ENCODE measurements at regions not wholly inside any gene's neighbourhood (a gene's known extent, or its start where the extent isn't known, plus 50 kb on each side); places are given as distances from the start of the nearest gene placed in this dataset.

DNA sequence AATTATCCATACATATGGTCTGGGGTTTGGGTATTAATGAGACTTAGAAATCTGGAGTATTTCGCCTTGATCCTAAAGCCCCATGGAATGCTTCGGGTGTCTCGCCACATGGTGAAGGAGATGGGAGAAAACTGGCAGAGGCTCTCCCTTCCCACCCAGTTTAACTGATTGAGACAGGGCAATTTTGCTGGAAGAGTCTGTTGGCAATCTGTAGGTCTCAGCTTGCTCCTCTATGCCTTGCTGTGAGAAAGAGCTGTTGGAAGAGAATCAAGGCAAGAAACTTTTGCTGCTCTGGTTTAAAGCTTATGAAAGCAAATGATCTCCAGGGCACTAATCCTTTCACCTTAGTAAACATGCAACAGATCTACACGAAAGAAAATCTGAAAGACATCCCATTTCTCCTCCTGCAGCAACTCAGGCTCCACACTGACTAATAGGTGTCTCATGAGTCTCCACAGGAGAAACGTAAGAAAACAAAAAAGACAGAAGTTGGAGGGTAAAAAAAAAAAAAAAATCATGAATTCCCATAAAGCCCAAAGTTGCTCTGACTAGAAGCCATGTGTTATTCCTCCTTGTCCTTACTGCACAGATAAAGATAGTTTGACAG lies 369.9 kb downstream of the EFNA5 start:
- Histone ChIP-seq H3K4me3 (ENCODE audit: low read length in 2 of 2) (no peak overlapping the region), H3K27me3 (ENCODE audit: control insufficient read depth in 1 of 2, insufficient read depth in 2 of 2, low read length in 1 of 2) (no peaks in the 10 kb centered on the region), H3K4me1 (ENCODE audit: control insufficient read depth in 1 of 2, insufficient read depth in 2 of 2, low read length in 2 of 2) (peaks cover 0 to 5% of the 10 kb centered on the region in 2 donors), H3K9me3 (ENCODE audit: control insufficient read depth, low read length) (no peaks in the 10 kb centered on the region), H3K27ac (ENCODE audit: low read depth in 1 of 2, low read length in 2 of 2) (no peak overlapping the region), H3K36me3 (ENCODE audit: control insufficient read depth in 1 of 2, insufficient read depth in 2 of 2, low read length in 1 of 2) (no peaks in the 10 kb centered on the region)
- intact Hi-C loops (cut with DNase I), result no loop called here
- no peak for DNase-seq
- no peak for ATAC-seq (ENCODE audit: low FRiP score)
- WGBS, 2 donors, result 42 to 43% methylated on average over 5 of the region's 5 CpGs

DNA sequence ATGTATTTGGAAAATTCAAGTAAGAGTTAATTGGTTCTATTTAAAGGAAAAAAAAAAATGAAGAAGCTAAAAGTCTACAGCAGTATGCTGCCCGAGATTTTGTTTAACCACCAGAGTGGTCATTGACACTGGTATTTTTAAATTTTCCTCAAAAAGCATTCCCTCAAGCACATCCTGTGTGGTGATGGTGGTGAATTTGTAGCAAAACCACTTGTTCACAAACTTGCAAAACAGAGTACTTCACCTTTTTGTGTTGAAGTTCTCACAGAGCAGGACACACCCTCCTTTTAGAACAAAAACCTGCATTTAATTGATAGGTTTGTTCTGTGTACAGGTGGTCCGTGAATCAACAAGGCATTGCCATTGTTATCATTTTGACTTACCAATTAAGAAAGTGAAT lies 374.2 kb downstream of the EFNA5 start:
- no peaks in the 10 kb centered on the region for H3K36me3 ChIP-seq (ENCODE audit: control insufficient read depth in 1 of 2, insufficient read depth in 2 of 2, low read length in 1 of 2)
- peaks cover 0 to 4% of the 10 kb centered on the region in 2 donors for H3K4me1 ChIP-seq (ENCODE audit: control insufficient read depth in 1 of 2, insufficient read depth in 2 of 2, low read length in 2 of 2)
- H3K27ac ChIP-seq (ENCODE audit: low read depth in 1 of 2, low read length in 2 of 2), result no peak overlapping the region
- H3K4me3 ChIP-seq (ENCODE audit: low read length in 2 of 2), result no peak overlapping the region
- DNase-seq (no peak), ATAC-seq (ENCODE audit: low FRiP score) (no peak)
- no peaks in the 10 kb centered on the region for H3K27me3 ChIP-seq (ENCODE audit: control insufficient read depth in 1 of 2, insufficient read depth in 2 of 2, low read length in 1 of 2)
- no peaks in the 10 kb centered on the region for H3K9me3 ChIP-seq (ENCODE audit: control insufficient read depth, low read length)
- intact Hi-C loops (cut with DNase I), result no loop called here
- WGBS, 2 donors, result 79 to 89% methylated on average over 2 of the region's 2 CpGs

DNA sequence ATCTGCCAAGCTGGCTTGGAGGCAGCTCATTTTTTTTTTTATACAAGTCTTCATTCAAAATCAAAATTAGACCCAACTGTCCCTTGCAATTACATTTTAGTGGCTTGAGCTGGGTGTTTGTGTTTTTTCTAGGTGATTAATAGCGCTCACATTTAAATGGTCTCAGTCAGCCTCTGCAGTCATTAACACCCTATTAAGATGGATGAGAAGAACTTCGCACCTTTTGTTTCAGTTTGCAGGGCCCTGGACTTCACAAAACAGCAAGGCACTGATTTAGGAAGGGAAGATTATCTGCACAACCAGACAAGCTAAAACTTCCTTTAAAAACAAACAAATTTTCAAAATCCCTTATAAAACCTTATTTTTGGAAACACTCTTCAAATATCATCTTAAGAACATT lies 374.8 kb downstream of the EFNA5 start:
- no peak overlapping the region for H3K27ac ChIP-seq (ENCODE audit: low read depth in 1 of 2, low read length in 2 of 2)
- H3K4me1 ChIP-seq (ENCODE audit: control insufficient read depth in 1 of 2, insufficient read depth in 2 of 2, low read length in 2 of 2), result peaks cover 0 to 3% of the 10 kb centered on the region in 2 donors
- no peak overlapping the region for H3K4me3 ChIP-seq (ENCODE audit: low read length in 2 of 2)
- intact Hi-C loops (cut with DNase I), result no loop called here
- WGBS, 2 donors, result 92 to 94% methylated on average over 2 of the region's 2 CpGs
- no peak for ATAC-seq (ENCODE audit: low FRiP score)
- H3K27me3 ChIP-seq (ENCODE audit: control insufficient read depth in 1 of 2, insufficient read depth in 2 of 2, low read length in 1 of 2), result no peaks in the 10 kb centered on the region
- H3K9me3 ChIP-seq (ENCODE audit: control insufficient read depth, low read length), result no peaks in the 10 kb centered on the region
- H3K36me3 ChIP-seq (ENCODE audit: control insufficient read depth in 1 of 2, insufficient read depth in 2 of 2, low read length in 1 of 2), result no peaks in the 10 kb centered on the region
- DNase-seq, result no peak

DNA sequence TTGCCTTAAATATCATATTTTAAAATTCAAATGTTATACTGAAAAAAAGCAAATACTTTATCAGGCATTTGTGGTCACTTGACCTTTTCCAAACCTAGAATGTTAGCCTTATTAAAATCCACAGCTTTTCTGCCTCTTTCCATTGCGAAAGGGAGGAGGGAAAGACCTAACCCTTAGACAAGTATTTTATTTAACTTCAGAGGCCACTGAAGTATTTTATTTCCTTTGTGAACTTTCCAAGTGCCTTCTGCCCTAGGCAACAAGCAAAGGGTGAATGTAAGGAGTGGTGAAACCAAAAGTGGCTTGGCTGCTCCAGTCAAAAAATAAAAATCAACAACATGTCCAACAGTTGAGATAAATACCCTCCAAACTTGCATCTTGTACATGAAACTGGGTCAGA lies 376.1 kb downstream of the EFNA5 start:
- Histone ChIP-seq H3K27me3 (ENCODE audit: control insufficient read depth in 1 of 2, insufficient read depth in 2 of 2, low read length in 1 of 2) (no peaks in the 10 kb centered on the region), H3K9me3 (ENCODE audit: control insufficient read depth, low read length) (peaks cover 2% of the 10 kb centered on the region), H3K27ac (ENCODE audit: low read depth in 1 of 2, low read length in 2 of 2) (no peak overlapping the region), H3K36me3 (ENCODE audit: control insufficient read depth in 1 of 2, insufficient read depth in 2 of 2, low read length in 1 of 2) (no peaks in the 10 kb centered on the region), H3K4me3 (ENCODE audit: low read length in 2 of 2) (no peak overlapping the region), H3K4me1 (ENCODE audit: control insufficient read depth in 1 of 2, insufficient read depth in 2 of 2, low read length in 2 of 2) (no peaks in the 10 kb centered on the region)
- DNase-seq (no peak), ATAC-seq (ENCODE audit: low FRiP score) (no peak)
- 88 to 100% methylated on average over 1 of the region's 1 CpG for WGBS, 2 donors
- intact Hi-C loops (cut with DNase I), result no loop called here

DNA sequence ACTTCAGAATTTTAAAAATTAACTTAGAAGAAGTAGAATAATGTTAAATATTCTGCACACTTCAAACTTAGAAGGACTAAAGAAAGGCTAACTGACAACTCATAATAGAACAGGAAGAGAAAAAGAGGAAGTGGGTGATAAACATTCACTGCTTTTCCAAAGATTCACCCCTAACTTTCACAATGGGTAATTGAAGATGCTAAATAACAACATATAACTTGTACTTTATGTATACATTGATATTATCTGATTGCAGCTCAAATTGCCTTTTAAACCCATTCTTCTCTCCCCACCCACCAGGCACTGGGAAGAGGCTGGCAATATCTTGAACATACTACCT lies 376.6 kb downstream of the EFNA5 start:
- no peaks in the 10 kb centered on the region for H3K4me1 ChIP-seq (ENCODE audit: control insufficient read depth in 1 of 2, insufficient read depth in 2 of 2, low read length in 2 of 2)
- H3K27ac ChIP-seq (ENCODE audit: low read depth in 1 of 2, low read length in 2 of 2), result no peak overlapping the region
- peaks cover 2% of the 10 kb centered on the region for H3K9me3 ChIP-seq (ENCODE audit: control insufficient read depth, low read length)
- DNase-seq, result no peak
- intact Hi-C loops (cut with DNase I), result no loop called here
- no peaks in the 10 kb centered on the region for H3K27me3 ChIP-seq (ENCODE audit: control insufficient read depth in 1 of 2, insufficient read depth in 2 of 2, low read length in 1 of 2)
- no peak for ATAC-seq (ENCODE audit: low FRiP score)
- H3K36me3 ChIP-seq (ENCODE audit: control insufficient read depth in 1 of 2, insufficient read depth in 2 of 2, low read length in 1 of 2), result no peaks in the 10 kb centered on the region
- no peak overlapping the region for H3K4me3 ChIP-seq (ENCODE audit: low read length in 2 of 2)

DNA sequence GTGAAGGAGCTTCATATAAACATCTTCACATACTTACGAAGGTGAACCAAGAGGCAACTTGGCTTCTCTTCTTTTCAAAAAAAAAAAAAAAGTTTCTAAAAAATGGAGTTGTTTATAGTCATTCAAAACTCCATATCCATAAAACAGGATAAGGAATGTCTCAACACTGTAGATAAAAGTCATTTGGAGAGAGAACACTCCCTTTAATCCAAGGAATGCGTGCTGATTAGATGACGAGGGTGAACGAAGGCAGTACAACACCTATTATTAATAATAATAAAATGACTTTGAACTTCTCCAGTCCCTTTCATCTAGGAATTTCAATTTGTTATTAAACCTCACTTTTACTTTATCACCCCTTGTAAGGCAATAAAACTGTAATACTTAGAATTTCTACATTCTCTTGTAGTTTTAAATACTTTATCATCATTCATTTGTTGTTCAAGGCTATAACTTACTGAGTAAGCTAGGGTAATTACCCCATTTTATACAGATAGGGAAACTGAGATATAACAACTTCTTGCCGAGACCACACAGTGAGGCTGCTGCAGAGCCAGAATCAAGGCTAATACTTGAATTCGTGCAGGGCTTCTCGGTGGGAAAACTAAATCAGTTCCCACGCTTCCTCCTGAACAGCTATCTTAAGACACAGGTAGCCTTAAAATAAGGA lies 377.1 kb downstream of the EFNA5 start:
- DNase-seq (no peak), ATAC-seq (ENCODE audit: low FRiP score) (no peak)
- intact Hi-C loops (cut with DNase I), result no loop called here
- Histone ChIP-seq H3K9me3 (ENCODE audit: control insufficient read depth, low read length) (peaks cover 2% of the 10 kb centered on the region), H3K36me3 (ENCODE audit: control insufficient read depth in 1 of 2, insufficient read depth in 2 of 2, low read length in 1 of 2) (no peaks in the 10 kb centered on the region), H3K27me3 (ENCODE audit: control insufficient read depth in 1 of 2, insufficient read depth in 2 of 2, low read length in 1 of 2) (no peaks in the 10 kb centered on the region), H3K4me1 (ENCODE audit: control insufficient read depth in 1 of 2, insufficient read depth in 2 of 2, low read length in 2 of 2) (no peaks in the 10 kb centered on the region), H3K27ac (ENCODE audit: low read depth in 1 of 2, low read length in 2 of 2) (no peak overlapping the region), H3K4me3 (ENCODE audit: low read length in 2 of 2) (no peak overlapping the region)
- 55 to 63% methylated on average over 8 of the region's 8 CpGs for WGBS, 2 donors

DNA sequence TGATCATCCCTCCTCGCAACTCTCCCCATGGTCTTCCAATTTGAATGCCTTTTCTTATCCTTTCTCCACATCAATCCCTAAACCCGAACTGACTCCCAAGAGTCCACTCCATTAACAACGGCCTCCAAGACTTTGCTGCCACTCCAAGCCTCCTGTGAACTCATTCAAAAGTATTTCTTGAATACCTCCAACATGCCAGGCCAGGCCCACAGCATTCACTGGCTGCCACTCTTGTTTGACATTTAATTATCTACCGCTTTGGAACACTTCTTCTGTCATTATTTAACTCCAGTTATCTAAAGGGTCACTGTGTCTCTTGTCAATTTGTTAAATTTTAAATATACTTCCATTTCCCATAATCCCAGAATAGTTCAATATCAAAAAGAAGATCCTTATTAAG lies 378.9 kb downstream of the EFNA5 start:
- DNase-seq (no peak), ATAC-seq (ENCODE audit: low FRiP score) (no peak)
- no peak overlapping the region for H3K27ac ChIP-seq (ENCODE audit: low read depth in 1 of 2, low read length in 2 of 2)
- intact Hi-C loops (cut with DNase I), result no loop called here
- H3K36me3 ChIP-seq (ENCODE audit: control insufficient read depth in 1 of 2, insufficient read depth in 2 of 2, low read length in 1 of 2), result no peaks in the 10 kb centered on the region
- no peak overlapping the region for H3K4me3 ChIP-seq (ENCODE audit: low read length in 2 of 2)
- H3K9me3 ChIP-seq (ENCODE audit: control insufficient read depth, low read length), result peaks cover 2% of the 10 kb centered on the region
- WGBS, 2 donors, result 93 to 96% methylated on average over 4 of the region's 4 CpGs
- H3K27me3 ChIP-seq (ENCODE audit: control insufficient read depth in 1 of 2, insufficient read depth in 2 of 2, low read length in 1 of 2), result no peaks in the 10 kb centered on the region
- H3K4me1 ChIP-seq (ENCODE audit: control insufficient read depth in 1 of 2, insufficient read depth in 2 of 2, low read length in 2 of 2), result no peaks in the 10 kb centered on the region

DNA sequence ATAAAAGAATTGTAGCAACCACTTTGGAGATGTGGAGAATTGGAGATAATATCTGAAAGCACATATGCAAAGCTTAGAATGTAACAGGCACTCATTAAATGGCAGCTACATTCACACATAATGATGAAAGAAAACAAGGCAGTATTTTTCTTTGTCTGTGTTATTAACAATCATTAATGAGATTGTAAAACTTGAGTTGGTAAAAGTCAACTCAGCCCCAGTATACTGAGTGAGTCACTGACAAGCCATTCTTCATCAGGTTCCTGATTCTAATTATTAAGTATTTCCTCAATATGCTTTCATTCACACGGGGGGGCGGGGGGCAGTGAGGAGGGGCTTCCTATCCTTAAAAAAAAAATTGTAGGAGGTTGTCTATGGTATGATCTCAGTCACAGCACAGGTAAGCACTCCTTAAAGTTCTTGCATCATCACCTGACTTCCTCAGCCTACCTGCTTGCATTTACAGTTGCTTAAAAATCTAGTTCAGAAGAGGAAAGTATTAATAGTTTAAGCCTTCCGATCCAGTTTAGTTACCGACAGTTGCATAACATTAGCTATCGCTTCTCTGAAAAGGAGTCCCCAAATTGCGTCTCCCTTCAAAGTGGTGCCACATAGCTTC lies 379.8 kb downstream of the EFNA5 start:
- Histone ChIP-seq H3K9me3 (ENCODE audit: control insufficient read depth, low read length) (peaks cover 2% of the 10 kb centered on the region), H3K4me3 (ENCODE audit: low read length in 2 of 2) (no peak overlapping the region), H3K27ac (ENCODE audit: low read depth in 1 of 2, low read length in 2 of 2) (no peak overlapping the region), H3K27me3 (ENCODE audit: control insufficient read depth in 1 of 2, insufficient read depth in 2 of 2, low read length in 1 of 2) (no peaks in the 10 kb centered on the region), H3K36me3 (ENCODE audit: control insufficient read depth in 1 of 2, insufficient read depth in 2 of 2, low read length in 1 of 2) (no peaks in the 10 kb centered on the region), H3K4me1 (ENCODE audit: control insufficient read depth in 1 of 2, insufficient read depth in 2 of 2, low read length in 2 of 2) (no peaks in the 10 kb centered on the region)
- ATAC-seq (ENCODE audit: low FRiP score), result no peak
- intact Hi-C loops (cut with DNase I), result no loop called here
- DNase-seq, result no peak
- WGBS, 2 donors, result 87 to 89% methylated on average over 6 of the region's 6 CpGs

DNA sequence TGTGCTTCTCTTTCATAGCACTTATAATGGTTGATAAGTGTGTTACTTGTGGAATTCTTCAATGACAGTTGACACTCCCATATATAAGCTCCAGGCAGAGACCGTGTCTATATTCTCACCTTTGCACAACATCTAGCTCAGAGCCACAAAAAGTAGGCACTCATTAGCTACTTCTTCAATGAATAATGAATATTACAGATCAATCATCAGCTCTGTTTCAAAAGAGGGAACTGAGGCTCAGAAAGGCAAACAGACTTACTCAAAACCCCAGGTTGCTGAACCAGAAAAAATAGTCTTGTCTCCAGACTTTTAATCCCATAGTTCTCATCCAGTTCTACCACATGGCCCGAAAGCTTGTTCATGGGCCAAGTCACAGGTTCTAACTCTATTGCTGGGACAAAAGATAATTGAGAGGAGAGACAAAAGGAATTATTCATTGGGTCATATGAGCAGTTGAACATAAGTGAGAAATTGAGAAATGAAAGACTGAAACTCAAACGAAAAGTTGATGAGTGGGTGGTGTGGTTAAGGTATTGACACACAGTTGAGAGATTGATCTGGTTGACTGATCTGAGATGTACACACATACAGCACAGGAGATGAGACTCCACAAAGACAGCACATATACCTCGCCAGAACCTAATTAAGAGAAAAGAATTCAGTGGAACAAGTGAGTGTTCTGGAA lies 381.6 kb downstream of the EFNA5 start:
- intact Hi-C loops (cut with DNase I), result no loop called here
- WGBS, 2 donors, result 95 to 96% methylated on average over 4 of the region's 4 CpGs
- no peak for ATAC-seq (ENCODE audit: low FRiP score)

More for the DNA sequence above, 381.6 kb downstream of the EFNA5 start:
- DNase-seq, result no peak
- Histone ChIP-seq H3K27ac (ENCODE audit: low read depth in 1 of 2, low read length in 2 of 2) (no peak overlapping the region), H3K4me3 (ENCODE audit: low read length in 2 of 2) (no peak overlapping the region), H3K9me3 (ENCODE audit: control insufficient read depth, low read length) (peaks cover 2% of the 10 kb centered on the region), H3K27me3 (ENCODE audit: control insufficient read depth in 1 of 2, insufficient read depth in 2 of 2, low read length in 1 of 2) (no peaks in the 10 kb centered on the region), H3K4me1 (ENCODE audit: control insufficient read depth in 1 of 2, insufficient read depth in 2 of 2, low read length in 2 of 2) (peaks cover 0 to 2% of the 10 kb centered on the region in 2 donors), H3K36me3 (ENCODE audit: control insufficient read depth in 1 of 2, insufficient read depth in 2 of 2, low read length in 1 of 2) (no peaks in the 10 kb centered on the region)

Data from aorta (tissue), 5 donors.